Neural cell (in vitro differentiated cells): ENCODE measurements at regions not wholly inside any gene's neighbourhood (a gene's known extent, or its start where the extent isn't known, plus 50 kb on each side); places are given as distances from the start of the nearest gene placed in this dataset.

Experiments used
- H2AFZ ChIP-seq: fragments of 200-600, 300-800 bp; sonication (generic), shearing (Covaris generic); 2 replicates; pipeline ENCODE4 v1.6.0; 2014; ENCODE audit warnings: low read depth, mild to moderate bottlenecking, antibody characterized with exemption, low read length, moderate library complexity
- H3F3A ChIP-seq: fragments of 200-600 bp; shearing (Covaris generic); 2 replicates; pipeline ENCODE4 v1.6.1; 2016; ENCODE audit warnings: mild to moderate bottlenecking, moderate library complexity, mixed read lengths, antibody characterized with exemption, low read length; ENCODE audit not compliant: insufficient read depth, poor library complexity, severe bottlenecking
- H3K27ac ChIP-seq: fragments of 200-600, 300-800 bp; sonication (generic), shearing (Covaris generic); 2 replicates; pipeline ENCODE4 v1.5.1; 2014; ENCODE audit warnings: mild to moderate bottlenecking, low read length, moderate library complexity
- H3K27me3 ChIP-seq: fragments of 300-800, 200-600 bp; sonication (generic), shearing (Covaris generic); 2 replicates; pipeline ENCODE4 v1.6.0; 2014; ENCODE audit warnings: mild to moderate bottlenecking, low read depth, low read length, moderate library complexity; ENCODE audit not compliant: insufficient read depth
- H3K36me3 ChIP-seq: fragments of 300-800, 200-600 bp; sonication (generic), shearing (Covaris generic); 2 replicates; pipeline ENCODE4 v1.5.1; 2014; ENCODE audit warnings: mild to moderate bottlenecking, antibody characterized with exemption, low read length, moderate library complexity; ENCODE audit not compliant: insufficient read depth
- H3K4me2 ChIP-seq: fragments of 300-800, 200-600 bp; sonication (generic), shearing (Covaris generic); 2 replicates; pipeline ENCODE4 v1.6.0; 2014; ENCODE audit warnings: mild to moderate bottlenecking, low read length
- H3K4me3 ChIP-seq: fragments of 300-800, 200-600 bp; sonication (generic), shearing (Covaris generic); 2 replicates; pipeline ENCODE4 v1.5.1; 2014; ENCODE audit warnings: mild to moderate bottlenecking, low read length, moderate library complexity
- H3K79me2 ChIP-seq: fragments of 200-600 bp; shearing (Covaris generic); replicated peaks from 2 replicates; pipeline ENCODE4 v1.6.0; 2014; ENCODE audit warnings: mild to moderate bottlenecking, low read length, moderate library complexity; ENCODE audit not compliant: insufficient read depth
- H3K9ac ChIP-seq: fragments of 300-800, 200-600 bp; sonication (generic), shearing (Covaris generic); 2 replicates; pipeline ENCODE4 v1.6.1; 2016; ENCODE audit warnings: mild to moderate bottlenecking, low read length, mixed read lengths
- H3K9me2 ChIP-seq: fragments of 200-600 bp; shearing (Covaris generic); 2 replicates; pipeline ENCODE4 v1.6.1; 2016; ENCODE audit warnings: mild to moderate bottlenecking, low read length, mixed read lengths; ENCODE audit not compliant: insufficient read depth
- H3K9me3 ChIP-seq: fragments of 200-600, 300-800 bp; sonication (generic), shearing (Covaris generic); 2 replicates; pipeline ENCODE4 v1.6.1; 2016; ENCODE audit warnings: mild to moderate bottlenecking, mixed run types, low read length, moderate library complexity, mixed read lengths
- H4K20me1 ChIP-seq: fragments of 200-600 bp; shearing (Covaris generic); 2 replicates; pipeline ENCODE4 v1.6.1; 2016; ENCODE audit warnings: mild to moderate bottlenecking, mixed run types; ENCODE audit not compliant: insufficient read depth
- EP300 ChIP-seq: fragments of 450-650 bp; conservative IDR thresholded peaks from 2 replicates; pipeline ENCODE4 v1.6.1; 2014; ENCODE audit warnings: antibody characterized with exemption, mild to moderate bottlenecking, moderate library complexity; ENCODE audit not compliant: poor library complexity, severe bottlenecking
- EZH2 ChIP-seq: fragments of 200-600, 300-800 bp; shearing (Covaris generic), sonication (generic); IDR thresholded peaks from 2 replicates; pipeline ENCODE4 v1.6.1; 2014; ENCODE audit warnings: antibody characterized with exemption, low read length, borderline replicate concordance, mild to moderate bottlenecking; ENCODE audit not compliant: insufficient read depth, poor library complexity, severe bottlenecking
- MXI1 ChIP-seq: fragments of 450-650 bp; conservative IDR thresholded peaks from 2 replicates; pipeline ENCODE4 v1.6.1; 2014; ENCODE audit warnings: antibody characterized with exemption, mild to moderate bottlenecking; ENCODE audit not compliant: poor library complexity, severe bottlenecking
- POLR2AphosphoS5 ChIP-seq: IDR thresholded peaks from 2 replicates; pipeline ENCODE4 v1.6.1; 2012
- RAD21 ChIP-seq: fragments of 450-650 bp; conservative IDR thresholded peaks from 2 replicates; pipeline ENCODE4 v1.6.1; 2014; ENCODE audit warnings: antibody characterized with exemption, mild to moderate bottlenecking, moderate library complexity
- SMC3 ChIP-seq: fragments of 450-650 bp; conservative IDR thresholded peaks from 2 replicates; pipeline ENCODE4 v1.6.1; 2014; ENCODE audit warnings: antibody characterized with exemption, mild to moderate bottlenecking, moderate library complexity; ENCODE audit not compliant: poor library complexity
- TAF1 ChIP-seq: IDR thresholded peaks from 2 replicates; pipeline ENCODE4 v1.6.1; 2012; ENCODE audit warnings: low read depth
- TF ChIP-seq, protein P1 (sequence below): fragments of 450-650 bp; IDR thresholded peaks from 2 replicates; pipeline ENCODE4 v1.5.1; 2014; ENCODE audit warnings: antibody characterized with exemption, mild to moderate bottlenecking, moderate library complexity; ENCODE audit not compliant: poor library complexity, severe bottlenecking
- TF ChIP-seq, protein P2 (sequence below): IDR thresholded peaks from 2 replicates; pipeline ENCODE4 v1.6.1; 2012; ENCODE audit warnings: borderline replicate concordance

DNA sequence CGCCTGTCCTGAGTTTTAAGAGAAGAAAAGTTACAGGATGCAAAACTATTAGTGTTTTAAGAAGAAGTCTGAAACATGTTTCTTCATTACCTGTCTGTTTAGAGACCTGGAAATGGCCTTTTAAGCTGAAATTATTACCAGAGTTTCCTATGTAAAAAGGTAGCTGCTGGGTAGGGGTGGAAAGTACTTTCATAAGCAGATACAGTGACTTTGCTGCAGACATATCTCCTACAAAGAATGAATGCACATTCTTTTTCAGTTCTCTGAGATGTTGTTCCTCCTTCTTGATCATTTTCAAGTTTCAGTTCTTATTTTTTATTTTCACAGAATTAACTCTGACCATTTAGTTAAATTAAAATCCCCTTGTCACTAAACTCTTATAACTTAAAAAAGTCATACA is 1329.6 kb downstream of the KCNT2 start:
- Histone ChIP-seq H3K27ac (no peak overlapping the region), H3F3A (no peaks in the 10 kb centered on the region), H3K4me3 (no peak overlapping the region), H3K9me3 (no peaks in the 10 kb centered on the region), H4K20me1 (no peaks in the 10 kb centered on the region), H2AFZ (no peak overlapping the region), H3K4me2 (no peak overlapping the region), H3K9me2 (no peaks in the 10 kb centered on the region), H3K36me3 (no peaks in the 10 kb centered on the region), H3K9ac (no peak overlapping the region), H3K79me2 (no peaks in the 10 kb centered on the region), H3K27me3 (no peaks in the 10 kb centered on the region)
- TF ChIP-seq EZH2 (no peak), RAD21 (no peak), SMC3 (no peak), TAF1 (no peak), MXI1 (no peak), EP300 (no peak), POLR2AphosphoS5 (no peak)
- TF ChIP-seq, protein P1, sequence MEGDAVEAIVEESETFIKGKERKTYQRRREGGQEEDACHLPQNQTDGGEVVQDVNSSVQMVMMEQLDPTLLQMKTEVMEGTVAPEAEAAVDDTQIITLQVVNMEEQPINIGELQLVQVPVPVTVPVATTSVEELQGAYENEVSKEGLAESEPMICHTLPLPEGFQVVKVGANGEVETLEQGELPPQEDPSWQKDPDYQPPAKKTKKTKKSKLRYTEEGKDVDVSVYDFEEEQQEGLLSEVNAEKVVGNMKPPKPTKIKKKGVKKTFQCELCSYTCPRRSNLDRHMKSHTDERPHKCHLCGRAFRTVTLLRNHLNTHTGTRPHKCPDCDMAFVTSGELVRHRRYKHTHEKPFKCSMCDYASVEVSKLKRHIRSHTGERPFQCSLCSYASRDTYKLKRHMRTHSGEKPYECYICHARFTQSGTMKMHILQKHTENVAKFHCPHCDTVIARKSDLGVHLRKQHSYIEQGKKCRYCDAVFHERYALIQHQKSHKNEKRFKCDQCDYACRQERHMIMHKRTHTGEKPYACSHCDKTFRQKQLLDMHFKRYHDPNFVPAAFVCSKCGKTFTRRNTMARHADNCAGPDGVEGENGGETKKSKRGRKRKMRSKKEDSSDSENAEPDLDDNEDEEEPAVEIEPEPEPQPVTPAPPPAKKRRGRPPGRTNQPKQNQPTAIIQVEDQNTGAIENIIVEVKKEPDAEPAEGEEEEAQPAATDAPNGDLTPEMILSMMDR: no peak
- TF ChIP-seq, protein P2, sequence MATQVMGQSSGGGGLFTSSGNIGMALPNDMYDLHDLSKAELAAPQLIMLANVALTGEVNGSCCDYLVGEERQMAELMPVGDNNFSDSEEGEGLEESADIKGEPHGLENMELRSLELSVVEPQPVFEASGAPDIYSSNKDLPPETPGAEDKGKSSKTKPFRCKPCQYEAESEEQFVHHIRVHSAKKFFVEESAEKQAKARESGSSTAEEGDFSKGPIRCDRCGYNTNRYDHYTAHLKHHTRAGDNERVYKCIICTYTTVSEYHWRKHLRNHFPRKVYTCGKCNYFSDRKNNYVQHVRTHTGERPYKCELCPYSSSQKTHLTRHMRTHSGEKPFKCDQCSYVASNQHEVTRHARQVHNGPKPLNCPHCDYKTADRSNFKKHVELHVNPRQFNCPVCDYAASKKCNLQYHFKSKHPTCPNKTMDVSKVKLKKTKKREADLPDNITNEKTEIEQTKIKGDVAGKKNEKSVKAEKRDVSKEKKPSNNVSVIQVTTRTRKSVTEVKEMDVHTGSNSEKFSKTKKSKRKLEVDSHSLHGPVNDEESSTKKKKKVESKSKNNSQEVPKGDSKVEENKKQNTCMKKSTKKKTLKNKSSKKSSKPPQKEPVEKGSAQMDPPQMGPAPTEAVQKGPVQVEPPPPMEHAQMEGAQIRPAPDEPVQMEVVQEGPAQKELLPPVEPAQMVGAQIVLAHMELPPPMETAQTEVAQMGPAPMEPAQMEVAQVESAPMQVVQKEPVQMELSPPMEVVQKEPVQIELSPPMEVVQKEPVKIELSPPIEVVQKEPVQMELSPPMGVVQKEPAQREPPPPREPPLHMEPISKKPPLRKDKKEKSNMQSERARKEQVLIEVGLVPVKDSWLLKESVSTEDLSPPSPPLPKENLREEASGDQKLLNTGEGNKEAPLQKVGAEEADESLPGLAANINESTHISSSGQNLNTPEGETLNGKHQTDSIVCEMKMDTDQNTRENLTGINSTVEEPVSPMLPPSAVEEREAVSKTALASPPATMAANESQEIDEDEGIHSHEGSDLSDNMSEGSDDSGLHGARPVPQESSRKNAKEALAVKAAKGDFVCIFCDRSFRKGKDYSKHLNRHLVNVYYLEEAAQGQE: no peak

DNA sequence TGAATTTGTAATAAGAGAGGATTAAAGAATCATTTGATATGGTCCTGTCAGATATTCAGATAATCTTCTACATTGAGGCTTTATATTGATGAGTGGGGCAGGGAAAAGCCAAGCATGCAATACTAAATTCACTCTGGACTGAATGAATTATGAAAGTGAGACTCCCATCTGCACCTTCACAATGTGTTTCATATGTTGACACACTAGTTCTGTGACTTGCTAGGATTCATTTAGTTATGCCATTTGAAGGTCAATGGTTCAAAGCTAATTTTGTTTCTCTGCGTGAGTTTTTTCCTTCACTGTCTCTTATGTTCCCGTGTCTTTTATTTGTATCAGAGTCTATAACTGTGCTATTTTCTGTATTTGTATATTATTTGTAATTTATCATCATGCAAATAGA is 1332.5 kb downstream of the KCNT2 start:
- TF ChIP-seq POLR2AphosphoS5 (no peak), TAF1 (no peak), MXI1 (no peak)
- no peak overlapping the region for H3K4me2 ChIP-seq
- no peaks in the 10 kb centered on the region for H3K9me3 ChIP-seq
- H3K79me2 ChIP-seq: no peaks in the 10 kb centered on the region
- no peak overlapping the region for H3K27ac ChIP-seq
- H3K36me3 ChIP-seq: no peaks in the 10 kb centered on the region
- H2AFZ ChIP-seq: no peak overlapping the region
- no peak overlapping the region for H3K9ac ChIP-seq
- no peaks in the 10 kb centered on the region for H4K20me1 ChIP-seq
- H3K4me3 ChIP-seq: no peak overlapping the region
- no peaks in the 10 kb centered on the region for H3K9me2 ChIP-seq
- H3F3A ChIP-seq: no peaks in the 10 kb centered on the region
- no peaks in the 10 kb centered on the region for H3K27me3 ChIP-seq

DNA sequence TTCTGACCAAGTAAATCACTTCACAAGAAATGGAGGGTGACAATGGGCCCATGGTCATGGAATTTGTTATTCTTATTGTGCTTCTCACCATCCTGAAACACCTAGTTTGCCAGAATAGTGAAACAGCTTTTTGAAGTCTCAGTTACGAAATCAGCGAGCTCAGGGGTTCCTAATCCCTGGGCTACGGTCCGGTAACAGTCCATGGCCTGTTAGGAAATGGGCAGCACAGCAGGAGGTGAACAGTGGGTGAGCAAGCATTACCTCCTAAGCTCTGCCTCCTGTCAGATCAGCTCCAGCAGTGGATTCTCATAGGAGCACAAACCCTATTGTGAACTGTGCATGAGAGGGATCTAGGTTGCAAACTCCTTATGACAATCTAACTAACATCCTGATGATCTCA is 1356.3 kb downstream of the KCNT2 start:
- H4K20me1 ChIP-seq: no peaks in the 10 kb centered on the region
- H3K9ac ChIP-seq: no peak overlapping the region
- no peaks in the 10 kb centered on the region for H3K36me3 ChIP-seq
- no peaks in the 10 kb centered on the region for H3K9me2 ChIP-seq
- TF ChIP-seq EP300: no peak
- H3F3A ChIP-seq: no peaks in the 10 kb centered on the region
- no peaks in the 10 kb centered on the region for H3K79me2 ChIP-seq
- no peak overlapping the region for H3K27ac ChIP-seq
- H2AFZ ChIP-seq: no peak overlapping the region
- H3K4me3 ChIP-seq: no peak overlapping the region
- H3K4me2 ChIP-seq: no peak overlapping the region
- no peaks in the 10 kb centered on the region for H3K9me3 ChIP-seq
- no peaks in the 10 kb centered on the region for H3K27me3 ChIP-seq
